Kidney (tissue), 13 donors: ENCODE measurements at regions not wholly inside any gene's neighbourhood (a gene's known extent, or its start where the extent isn't known, plus 50 kb on each side); places are given as distances from the start of the nearest gene placed in this dataset.

Source experiments
- DNase-seq, 5 donors: peaks; one replicate each; pipeline ENCODE4 v3.0.0-alpha.2; 2013 to 2020
- FAIRE-seq: peaks from 2 replicates; lab custom pipeline; 2012; peaks lifted over from hg19 to GRCh38; lab: Jason Lieb, UNC
- H3K27ac ChIP-seq, 2 donors: one replicate each; pipeline ENCODE4 v1.7.0; 2013; ENCODE audit warnings: low read depth in 2 of 2, low read length in 2 of 2, inconsistent platforms in 1 of 2
- H3K27me3 ChIP-seq: one replicate; pipeline ENCODE4 v1.7.1; 2013; ENCODE audit warnings: low read length, inconsistent platforms; ENCODE audit not compliant: control insufficient read depth, insufficient read depth
- H3K36me3 ChIP-seq, 3 donors: one replicate each; pipeline versions ENCODE4 v1.7.0 to v1.7.1; 2013; ENCODE audit warnings: low read length in 3 of 3, control low read depth in 1 of 3, inconsistent platforms in 1 of 3; ENCODE audit not compliant: insufficient read depth in 3 of 3, control insufficient read depth in 2 of 3
- H3K4me1 ChIP-seq, 3 donors: one replicate each; pipeline versions ENCODE4 v1.7.0 to v1.7.1; 2013; ENCODE audit warnings: low read length in 3 of 3, inconsistent platforms in 1 of 3, low read depth in 1 of 3; ENCODE audit not compliant: control insufficient read depth in 2 of 3, insufficient read depth in 2 of 3
- H3K4me3 ChIP-seq, 3 donors: one replicate each; pipeline versions ENCODE4 v1.7.0 to v1.8.1; 2013; ENCODE audit warnings: low read length in 3 of 3, control low read depth in 1 of 3, inconsistent platforms in 1 of 3
- H3K9ac ChIP-seq, 3 donors: one replicate each; pipeline versions ENCODE4 v1.7.0 to v1.7.1; 2013; ENCODE audit warnings: low read length in 3 of 3, control low read depth in 1 of 3, inconsistent platforms in 1 of 3
- H3K9me3 ChIP-seq, 3 donors: one replicate each; pipeline versions ENCODE4 v1.7.0 to v1.7.1; 2013; ENCODE audit warnings: low read length in 3 of 3, control low read depth in 1 of 3, inconsistent platforms in 1 of 3; ENCODE audit not compliant: control insufficient read depth in 2 of 3, insufficient read depth in 1 of 3
- intact Hi-C: fragments of 100-400 bp; cut with DNase I; formaldehyde crosslinking; loops from one replicate; pipeline ENCODE4 v1.11.1; 2022
- TF ChIP-seq, protein P1 (sequence below): IDR thresholded peaks from 3 replicates; pipeline ENCODE4 v1.5.1; 2012; ENCODE audit warnings: mild to moderate bottlenecking, moderate library complexity, borderline replicate concordance; ENCODE audit not compliant: insufficient read depth; ENCODE audit errors: extremely low read depth
- donor health status: control.
- donor health status: control.
- donor health status: control.
- donor health status: control.
- donor health status: control.
- donor health status: DM: yes; HTN: yes; CAD: no.
- donor health status: Normal renal cell carcinoma (clear cell type).

DNA sequence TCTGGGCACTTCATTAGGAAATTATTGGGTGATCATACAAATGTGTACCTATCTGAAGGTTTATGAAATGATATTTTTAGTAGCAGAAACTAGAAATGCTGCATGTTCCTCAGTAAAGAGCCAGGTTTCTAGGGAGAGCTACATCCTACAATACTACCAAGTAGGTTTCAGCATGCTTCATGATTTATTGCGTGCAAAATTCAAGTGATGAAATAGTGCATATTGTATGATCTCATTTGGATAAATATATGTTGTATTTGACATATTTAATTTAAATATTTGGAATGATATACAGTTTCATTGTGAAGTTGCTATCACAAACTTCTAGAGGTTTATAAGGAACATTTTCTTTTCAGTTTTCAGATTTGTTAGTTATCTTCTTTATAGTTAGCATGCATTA lies 90.5 kb upstream of the GDF10 start:
- no peak overlapping the region for H3K9ac ChIP-seq
- no peak for FAIRE-seq
- intact Hi-C loops = no loop called here

DNA sequence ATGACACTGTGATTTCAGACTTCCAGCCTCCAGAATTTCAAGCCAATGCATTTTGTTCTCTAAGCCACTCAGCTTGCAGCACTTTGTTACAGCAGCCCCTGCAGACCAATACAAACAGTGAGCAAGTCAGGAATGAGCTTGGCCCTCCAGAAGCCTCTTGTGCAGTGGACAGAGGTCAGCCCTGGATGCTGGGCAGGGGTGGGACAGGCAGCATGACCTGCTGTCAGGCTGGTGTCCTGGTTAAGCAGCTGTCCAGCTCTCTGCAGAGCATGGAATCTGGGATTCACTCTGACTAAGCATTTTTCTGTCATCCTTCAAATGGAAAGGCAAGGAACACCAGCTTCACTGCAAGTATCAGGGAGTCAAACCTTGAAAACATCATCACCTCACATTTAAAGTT lies 85.5 kb upstream of the GDF10 start:
- H3K4me1 ChIP-seq = no peaks in the 10 kb centered on the region
- TF ChIP-seq, protein P1, sequence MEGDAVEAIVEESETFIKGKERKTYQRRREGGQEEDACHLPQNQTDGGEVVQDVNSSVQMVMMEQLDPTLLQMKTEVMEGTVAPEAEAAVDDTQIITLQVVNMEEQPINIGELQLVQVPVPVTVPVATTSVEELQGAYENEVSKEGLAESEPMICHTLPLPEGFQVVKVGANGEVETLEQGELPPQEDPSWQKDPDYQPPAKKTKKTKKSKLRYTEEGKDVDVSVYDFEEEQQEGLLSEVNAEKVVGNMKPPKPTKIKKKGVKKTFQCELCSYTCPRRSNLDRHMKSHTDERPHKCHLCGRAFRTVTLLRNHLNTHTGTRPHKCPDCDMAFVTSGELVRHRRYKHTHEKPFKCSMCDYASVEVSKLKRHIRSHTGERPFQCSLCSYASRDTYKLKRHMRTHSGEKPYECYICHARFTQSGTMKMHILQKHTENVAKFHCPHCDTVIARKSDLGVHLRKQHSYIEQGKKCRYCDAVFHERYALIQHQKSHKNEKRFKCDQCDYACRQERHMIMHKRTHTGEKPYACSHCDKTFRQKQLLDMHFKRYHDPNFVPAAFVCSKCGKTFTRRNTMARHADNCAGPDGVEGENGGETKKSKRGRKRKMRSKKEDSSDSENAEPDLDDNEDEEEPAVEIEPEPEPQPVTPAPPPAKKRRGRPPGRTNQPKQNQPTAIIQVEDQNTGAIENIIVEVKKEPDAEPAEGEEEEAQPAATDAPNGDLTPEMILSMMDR = no peak
- intact Hi-C loops = no loop called here

More for the DNA sequence above, 90.5 kb upstream of the GDF10 start:
- Histone ChIP-seq H3K27ac (no peak overlapping the region), H3K4me1 (no peaks in the 10 kb centered on the region), H3K9me3 (peaks cover 0 to 5% (median 0%) of the 10 kb centered on the region in 3 donors), H3K4me3 (no peak overlapping the region), H3K36me3 (no peaks in the 10 kb centered on the region), H3K27me3 (no peaks in the 10 kb centered on the region)
- no peak for DNase-seq
- TF ChIP-seq, protein P1 = no peak

DNA sequence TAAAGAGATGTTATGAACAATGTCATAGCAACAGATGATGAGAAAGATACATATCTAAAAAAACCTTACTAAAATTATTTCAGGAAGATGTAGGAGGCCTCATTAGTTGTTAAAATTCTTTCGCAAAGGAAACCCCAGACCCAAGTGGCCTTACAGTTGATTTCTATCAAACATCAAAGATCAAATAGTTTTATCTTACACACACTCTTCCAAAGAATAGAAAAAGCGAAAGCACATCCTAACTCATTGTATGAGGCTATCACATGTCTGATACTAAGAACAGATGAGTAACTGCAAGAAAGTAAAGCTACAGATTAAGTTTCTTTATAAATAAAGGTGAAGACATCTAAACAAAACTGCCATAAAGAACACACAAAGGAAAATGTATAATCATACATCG lies 82.9 kb upstream of the GDF10 start:
- Histone ChIP-seq H3K9me3 (peaks cover 0 to 5% (median 0%) of the 10 kb centered on the region in 3 donors), H3K27me3 (no peaks in the 10 kb centered on the region), H3K27ac (no peak overlapping the region), H3K9ac (no peak overlapping the region), H3K4me3 (no peak overlapping the region), H3K36me3 (no peaks in the 10 kb centered on the region), H3K4me1 (no peaks in the 10 kb centered on the region)
- intact Hi-C loops = no loop called here
- FAIRE-seq (no peak), DNase-seq (no peak)
- TF ChIP-seq, protein P1 = no peak

More for the DNA sequence above, 85.5 kb upstream of the GDF10 start:
- DNase-seq = peak in 1 of 5 donors; percentile 12
- Histone ChIP-seq H3K9ac (no peak overlapping the region), H3K27ac (no peak overlapping the region), H3K36me3 (no peaks in the 10 kb centered on the region), H3K9me3 (peaks cover 0 to 5% (median 0%) of the 10 kb centered on the region in 3 donors), H3K27me3 (no peaks in the 10 kb centered on the region), H3K4me3 (no peak overlapping the region)
- no peak for FAIRE-seq

- H3K4me1 ChIP-seq = no peaks in the 10 kb centered on the region
- H3K36me3 ChIP-seq = no peaks in the 10 kb centered on the region
- H3K27ac ChIP-seq = no peak overlapping the region
- TF ChIP-seq, protein P1 = no peak
- no peak for FAIRE-seq
- intact Hi-C loops = no loop called here
- H3K27me3 ChIP-seq = no peaks in the 10 kb centered on the region
- no peak overlapping the region for H3K4me3 ChIP-seq
- no peak overlapping the region for H3K9ac ChIP-seq
- no peak for DNase-seq
- no peaks in the 10 kb centered on the region for H3K9me3 ChIP-seq
Observed at GRCh38 chr10:47218803-47219202, 81.2 kb upstream of the GDF10 start.
